T-helper 17 cell (primary cell): ENCODE measurements at regions not wholly inside any gene's neighbourhood (a gene's known extent, or its start where the extent isn't known, plus 50 kb on each side); places are given as distances from the start of the nearest gene placed in this dataset.
"Not testable (repeated sequence)": the region's sequence is repeated elsewhere in the genome, so short reads cannot be mapped to it uniquely, and the experiment has no call there.

Source experiments
- ATAC-seq: fragments of 150-1000 bp; cut with Tn5 transposase; 2 replicates; pipeline ENCODE4 v1.10.0; 2021; ENCODE audit warnings: mild to moderate bottlenecking, moderate library complexity
- DNase-seq, 3 donors: peaks; one replicate each; pipeline versions ENCODE4 v3.0.0 to v3.0.0-alpha.2; 2020 to 2021
- H3K9me3 ChIP-seq: one replicate; pipeline ENCODE4 v1.7.0; 2013; ENCODE audit warnings: low read length, mild to moderate bottlenecking; ENCODE audit not compliant: control insufficient read depth, poor library complexity, severe bottlenecking
- H3K27ac Mint-ChIP-seq: one replicate; pipeline ENCODE4 v1.8.0; 2022; ENCODE audit warnings: mild to moderate bottlenecking, moderate library complexity, mixed read lengths
- H3K27me3 Mint-ChIP-seq: one replicate; pipeline ENCODE4 v1.8.0; 2022; ENCODE audit warnings: mixed read lengths
- H3K36me3 Mint-ChIP-seq: one replicate; pipeline ENCODE4 v1.8.0; 2022; ENCODE audit warnings: low read depth, mixed read lengths
- H3K4me1 Mint-ChIP-seq: one replicate; pipeline ENCODE4 v1.8.0; 2022; ENCODE audit warnings: mild to moderate bottlenecking, mixed read lengths
- H3K4me3 Mint-ChIP-seq: one replicate; pipeline ENCODE4 v1.8.0; 2022; ENCODE audit warnings: mild to moderate bottlenecking, moderate library complexity, mixed read lengths

GRCh38 chr5:25033658-25034057, 388.9 kb upstream of the CDH10 start:
- no peaks in the 10 kb centered on the region for H3K4me1 Mint-ChIP-seq
- no peaks in the 10 kb centered on the region for H3K36me3 Mint-ChIP-seq
- DNase-seq (no peak), ATAC-seq (no peak)
- peaks cover 3% of the 10 kb centered on the region for H3K9me3 ChIP-seq
- H3K27me3 Mint-ChIP-seq = no peaks in the 10 kb centered on the region
- no peak overlapping the region for H3K27ac Mint-ChIP-seq
- H3K4me3 Mint-ChIP-seq = no peak overlapping the region

DNA sequence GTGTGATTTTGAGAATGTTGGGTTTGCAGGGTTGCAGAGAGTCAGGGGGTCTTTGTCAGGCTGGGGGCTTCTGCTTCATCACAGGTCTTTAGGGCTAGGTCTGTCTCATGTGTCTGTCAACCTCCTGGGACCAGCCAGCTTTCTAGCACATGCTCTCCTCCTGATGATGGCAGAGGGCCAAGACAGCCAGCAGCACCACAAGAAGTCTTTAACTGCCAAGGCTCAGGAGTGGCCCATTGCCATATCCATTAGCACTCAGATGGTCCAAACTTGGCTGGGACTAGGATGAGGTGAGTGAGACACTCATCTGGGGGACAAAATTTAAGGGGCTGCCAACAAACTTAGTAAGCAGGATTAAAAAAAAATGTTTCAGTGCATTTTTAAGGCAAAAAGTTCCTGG, 384.2 kb upstream of the CDH10 start:
- H3K4me3 Mint-ChIP-seq = no peak overlapping the region
- H3K27me3 Mint-ChIP-seq = no peaks in the 10 kb centered on the region
- no peaks in the 10 kb centered on the region for H3K4me1 Mint-ChIP-seq
- peaks cover 3% of the 10 kb centered on the region for H3K9me3 ChIP-seq
- ATAC-seq (no peak), DNase-seq (no peak)
- no peak overlapping the region for H3K27ac Mint-ChIP-seq
- no peaks in the 10 kb centered on the region for H3K36me3 Mint-ChIP-seq

GRCh38 chr5:25027526-25027925, 382.7 kb upstream of the CDH10 start:
- ATAC-seq (no peak), DNase-seq (no peak)
- H3K9me3 ChIP-seq = no peaks in the 10 kb centered on the region
- H3K27ac Mint-ChIP-seq = no peak overlapping the region
- no peaks in the 10 kb centered on the region for H3K4me1 Mint-ChIP-seq
- no peak overlapping the region for H3K4me3 Mint-ChIP-seq
- H3K36me3 Mint-ChIP-seq = no peaks in the 10 kb centered on the region
- no peaks in the 10 kb centered on the region for H3K27me3 Mint-ChIP-seq

DNA sequence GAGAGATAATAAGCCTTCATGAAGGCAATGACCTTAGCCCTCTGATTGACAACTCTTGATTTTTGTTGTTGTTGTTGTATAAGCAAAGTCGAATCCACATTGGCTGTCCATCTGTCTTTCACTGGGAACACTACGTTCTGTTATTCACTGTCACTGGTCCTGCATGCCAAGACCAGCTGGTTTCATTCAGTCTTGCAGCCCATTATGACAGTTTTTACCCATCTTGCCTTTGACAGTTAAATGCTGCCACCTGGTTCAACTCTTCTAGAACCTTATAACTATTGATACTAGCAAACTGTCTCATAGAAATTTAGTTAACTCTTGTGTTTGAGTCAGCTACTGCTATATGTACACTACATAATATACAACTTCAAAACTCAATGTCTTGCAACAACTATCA, 382.3 kb upstream of the CDH10 start:
- no peaks in the 10 kb centered on the region for H3K36me3 Mint-ChIP-seq
- H3K27ac Mint-ChIP-seq = no peak overlapping the region
- no peaks in the 10 kb centered on the region for H3K4me1 Mint-ChIP-seq
- H3K27me3 Mint-ChIP-seq = no peaks in the 10 kb centered on the region
- no peak for ATAC-seq
- no peak for DNase-seq
- H3K4me3 Mint-ChIP-seq = no peak overlapping the region
- no peaks in the 10 kb centered on the region for H3K9me3 ChIP-seq

- DNase-seq = no peak
- H3K9me3 ChIP-seq = no peaks in the 10 kb centered on the region
- Mint-ChIP-seq H3K27ac (no peak overlapping the region), H3K4me1 (no peaks in the 10 kb centered on the region), H3K4me3 (no peak overlapping the region), H3K36me3 (no peaks in the 10 kb centered on the region), H3K27me3 (no peaks in the 10 kb centered on the region)
- ATAC-seq = no peak
These were observed 381.1 kb upstream of the CDH10 start for GRCh38 chr5:25025831-25026230.

GRCh38 chr5:25020454-25020853, 375.7 kb upstream of the CDH10 start:
- no peak overlapping the region for H3K27ac Mint-ChIP-seq
- ATAC-seq (no peak), DNase-seq (no peak)
- H3K9me3 ChIP-seq = no peaks in the 10 kb centered on the region
- H3K4me1 Mint-ChIP-seq = no peaks in the 10 kb centered on the region
- no peak overlapping the region for H3K4me3 Mint-ChIP-seq
- no peaks in the 10 kb centered on the region for H3K27me3 Mint-ChIP-seq
- no peaks in the 10 kb centered on the region for H3K36me3 Mint-ChIP-seq

DNA sequence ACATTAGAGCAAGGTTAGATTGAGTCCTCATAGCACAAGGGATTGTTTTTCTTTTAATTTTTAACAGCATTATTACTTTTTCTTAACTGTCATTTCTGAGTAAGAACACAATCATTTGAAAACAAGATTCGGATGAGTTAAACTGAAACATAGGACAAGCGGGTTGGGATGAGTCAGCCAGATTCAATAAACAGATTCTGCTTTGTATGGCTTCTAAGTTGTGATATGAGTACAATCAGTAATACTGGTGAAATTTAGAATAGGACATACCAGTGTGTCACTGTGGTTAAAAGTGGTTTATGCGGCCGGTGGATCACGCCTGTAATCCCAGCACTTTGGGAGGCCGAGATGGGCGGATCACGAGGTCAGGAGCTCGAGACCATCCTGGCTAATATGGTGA, 364.3 kb upstream of the CDH10 start:
- DNase-seq = no peak

DNA sequence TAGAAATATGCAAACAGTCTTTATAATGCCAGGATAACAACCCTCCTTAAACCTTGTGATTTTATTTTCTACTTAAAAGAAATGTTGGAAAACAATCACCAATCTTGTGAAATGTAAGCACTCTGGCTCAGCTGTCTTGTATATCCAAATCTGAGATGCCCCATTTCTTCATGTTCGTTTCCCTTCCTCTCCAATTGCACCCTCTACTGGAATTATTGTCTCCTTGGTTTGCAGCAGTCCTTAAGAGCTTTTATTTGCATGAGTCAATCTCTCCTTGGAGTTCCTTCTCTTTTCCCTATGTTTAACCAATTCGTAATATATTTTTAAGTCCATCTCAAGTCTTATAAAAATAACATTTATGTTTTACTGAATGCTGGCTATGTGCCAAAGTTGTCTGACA, 362.0 kb upstream of the CDH10 start:
- ATAC-seq (no peak), DNase-seq (no peak)
- no peaks in the 10 kb centered on the region for H3K27me3 Mint-ChIP-seq
- H3K9me3 ChIP-seq = peaks cover 3% of the 10 kb centered on the region
- no peaks in the 10 kb centered on the region for H3K4me1 Mint-ChIP-seq
- no peak overlapping the region for H3K27ac Mint-ChIP-seq
- H3K4me3 Mint-ChIP-seq = no peak overlapping the region
- no peaks in the 10 kb centered on the region for H3K36me3 Mint-ChIP-seq

More for the DNA sequence above, 364.3 kb upstream of the CDH10 start:
- Mint-ChIP-seq H3K36me3 (no peaks in the 10 kb centered on the region), H3K4me1 (no peaks in the 10 kb centered on the region), H3K27me3 (no peaks in the 10 kb centered on the region), H3K4me3 (no peak overlapping the region), H3K27ac (no peak overlapping the region)
- no peak for ATAC-seq
- peaks cover 3% of the 10 kb centered on the region for H3K9me3 ChIP-seq

- ATAC-seq = no peak
- no peaks in the 10 kb centered on the region for H3K4me1 Mint-ChIP-seq
- no peak overlapping the region for H3K4me3 Mint-ChIP-seq
- peaks cover 3% of the 10 kb centered on the region for H3K9me3 ChIP-seq
- H3K27ac Mint-ChIP-seq = no peak overlapping the region
- DNase-seq = no peak
- no peaks in the 10 kb centered on the region for H3K36me3 Mint-ChIP-seq
- no peaks in the 10 kb centered on the region for H3K27me3 Mint-ChIP-seq
These were observed 361.5 kb upstream of the CDH10 start for GRCh38 chr5:25006237-25006636.

DNA sequence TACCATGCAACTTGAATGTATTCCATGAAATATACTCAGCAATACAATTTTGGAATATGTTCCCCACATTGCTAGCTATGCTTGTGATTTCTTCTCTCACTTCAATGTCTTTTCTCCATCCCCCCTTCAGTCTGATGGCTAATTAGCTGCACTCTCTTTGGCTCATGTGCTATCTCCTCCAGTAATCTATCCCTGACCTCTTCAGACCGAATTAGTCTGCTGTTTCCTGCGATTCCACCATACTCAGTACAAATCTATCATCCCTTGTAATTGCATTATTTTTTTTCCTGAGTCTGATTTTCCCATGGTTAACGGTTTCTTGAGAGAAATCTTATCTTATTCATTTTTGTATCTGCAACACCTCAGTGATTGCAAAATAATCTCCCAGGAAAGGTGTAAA, 360.7 kb upstream of the CDH10 start:
- no peaks in the 10 kb centered on the region for H3K27me3 Mint-ChIP-seq
- no peaks in the 10 kb centered on the region for H3K4me1 Mint-ChIP-seq
- no peak for ATAC-seq
- no peak overlapping the region for H3K27ac Mint-ChIP-seq
- peaks cover 3% of the 10 kb centered on the region for H3K9me3 ChIP-seq
- no peaks in the 10 kb centered on the region for H3K36me3 Mint-ChIP-seq
- H3K4me3 Mint-ChIP-seq = no peak overlapping the region
- no peak for DNase-seq

DNA sequence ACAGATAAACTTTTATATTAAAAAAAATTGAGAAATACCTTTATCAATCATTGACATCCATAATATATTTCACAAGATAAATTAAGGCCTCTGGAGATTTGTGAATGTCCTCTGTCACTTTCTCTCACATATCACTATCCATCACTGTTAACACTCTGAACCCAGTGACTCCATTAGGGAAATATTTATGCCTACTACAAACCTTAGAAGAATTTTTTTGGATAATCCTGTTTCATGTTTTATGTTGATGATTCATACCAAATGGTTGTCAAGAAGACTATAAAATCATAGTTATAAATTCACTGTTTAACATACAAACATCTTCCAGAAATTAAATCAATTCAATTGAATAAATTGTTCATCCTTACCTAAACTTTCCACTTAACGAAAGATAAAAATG, 357.6 kb upstream of the CDH10 start:
- H3K27ac Mint-ChIP-seq = no peak overlapping the region
- H3K9me3 ChIP-seq = no peaks in the 10 kb centered on the region
- no peaks in the 10 kb centered on the region for H3K36me3 Mint-ChIP-seq
- ATAC-seq (no peak), DNase-seq (no peak)
- H3K4me3 Mint-ChIP-seq = no peak overlapping the region
- no peaks in the 10 kb centered on the region for H3K4me1 Mint-ChIP-seq
- no peaks in the 10 kb centered on the region for H3K27me3 Mint-ChIP-seq

GRCh38 chr5:24999732-25000131, 355.0 kb upstream of the CDH10 start:
- no peak overlapping the region for H3K4me3 Mint-ChIP-seq
- ATAC-seq (no peak), DNase-seq (no peak)
- no peaks in the 10 kb centered on the region for H3K36me3 Mint-ChIP-seq
- H3K9me3 ChIP-seq = no peaks in the 10 kb centered on the region
- no peaks in the 10 kb centered on the region for H3K4me1 Mint-ChIP-seq
- H3K27me3 Mint-ChIP-seq = no peaks in the 10 kb centered on the region
- no peak overlapping the region for H3K27ac Mint-ChIP-seq

- Mint-ChIP-seq H3K4me1 (no peaks in the 10 kb centered on the region), H3K27ac (no peak overlapping the region), H3K4me3 (no peak overlapping the region)
These were observed 353.9 kb upstream of the CDH10 start for GRCh38 chr5:24998641-24999040.

GRCh38 chr5:24986326-24986725, 341.5 kb upstream of the CDH10 start:
- Mint-ChIP-seq H3K4me3 (no peak overlapping the region), H3K36me3 (no peaks in the 10 kb centered on the region), H3K27me3 (no peaks in the 10 kb centered on the region)

More at GRCh38 chr5:24998641-24999040, 353.9 kb upstream of the CDH10 start:
- Mint-ChIP-seq H3K27me3 (no peaks in the 10 kb centered on the region), H3K36me3 (no peaks in the 10 kb centered on the region)
- H3K9me3 ChIP-seq = no peaks in the 10 kb centered on the region
- ATAC-seq (no peak), DNase-seq (no peak)

GRCh38 chr5:24978552-24978951, 333.8 kb upstream of the CDH10 start:
- H3K27me3 Mint-ChIP-seq, DNase-seq, H3K9me3 ChIP-seq, H3K36me3 Mint-ChIP-seq, H3K27ac Mint-ChIP-seq, H3K4me1 Mint-ChIP-seq, H3K4me3 Mint-ChIP-seq, ATAC-seq: not testable (repeated sequence)

More at GRCh38 chr5:24986326-24986725, 341.5 kb upstream of the CDH10 start:
- no peak for DNase-seq
- no peaks in the 10 kb centered on the region for H3K9me3 ChIP-seq
- no peaks in the 10 kb centered on the region for H3K4me1 Mint-ChIP-seq
- H3K27ac Mint-ChIP-seq = no peak overlapping the region
- no peak for ATAC-seq
